ENCODE measurements at regions not wholly inside any gene's neighbourhood (a gene's known extent, or its start where the extent isn't known, plus 50 kb on each side); places are given as distances from the start of the nearest gene placed in this dataset.

DNA sequence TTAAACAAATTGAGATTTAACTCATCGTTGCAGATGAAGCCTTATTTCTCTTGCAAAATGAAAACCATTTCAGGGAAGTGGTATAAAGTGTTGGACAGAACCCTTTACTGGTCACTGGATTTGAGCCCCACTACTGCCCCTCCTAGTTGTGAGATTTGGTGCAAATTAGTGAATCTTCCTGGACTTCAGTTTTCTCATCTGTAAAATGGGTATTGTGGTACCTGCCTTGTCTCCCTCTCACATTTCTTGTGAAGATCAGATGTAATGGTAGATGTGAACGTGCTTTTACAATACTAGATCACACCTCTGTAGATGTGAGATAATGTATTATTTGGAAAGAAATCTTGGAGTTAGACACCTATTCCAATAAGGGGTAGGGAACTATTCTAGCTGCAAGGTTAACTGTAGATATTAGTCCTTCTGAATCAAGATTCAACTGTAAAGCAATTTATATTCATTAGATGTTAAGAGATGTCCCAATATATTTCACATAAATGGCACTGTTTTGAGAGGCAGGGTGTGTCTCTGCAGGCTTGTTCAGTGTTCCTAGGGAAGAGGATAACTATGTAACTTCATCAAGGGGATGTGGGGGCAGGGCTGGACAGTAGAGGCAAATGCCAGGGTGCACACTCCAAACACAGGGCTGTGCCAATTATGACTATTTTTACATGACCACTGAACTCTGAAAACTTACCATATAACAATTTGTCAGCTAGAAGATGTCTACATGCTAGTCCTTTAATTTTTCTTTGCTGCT is 112.4 kb upstream of the PFN2 start:
- H4K20me1 ChIP-seq (replicated peaks in 1 of 2; ENCODE audit: control insufficient read depth in 1 of 2, insufficient read depth in 2 of 2, low read length in 2 of 2) = no peaks in the 10 kb centered on the region
- H4K5ac ChIP-seq (ENCODE audit: insufficient read length, low read depth, low read length) = no peak overlapping the region
- H2BK15ac ChIP-seq (ENCODE audit: low read length) = no peak overlapping the region
- no peaks in the 10 kb centered on the region for H3K23me2 ChIP-seq (ENCODE audit: low read depth, low read length)
- no peaks in the 10 kb centered on the region for H3K27me3 ChIP-seq (replicated peaks in 1 of 4; ENCODE audit: control insufficient read depth in 3 of 4, extremely low read depth in 1 of 4, insufficient read depth in 3 of 4, low read length in 3 of 4)
- H3K9me3 ChIP-seq (ENCODE audit: insufficient read depth in 2 of 2, low read depth in 1 of 2, low read length in 1 of 2) = no peaks in the 10 kb centered on the region
- H4K8ac ChIP-seq (ENCODE audit: extremely low read depth, insufficient read depth, low read length) = no peak overlapping the region
- FAIRE-seq = no peak
- H3K4ac ChIP-seq (replicated peaks; ENCODE audit: insufficient read length, low read depth, low read length) = no peak overlapping the region
- no peaks in the 10 kb centered on the region for H3K36me3 ChIP-seq (ENCODE audit: control insufficient read depth in 2 of 4, insufficient read depth in 4 of 4, low read length in 3 of 4)
- H3K23ac ChIP-seq (ENCODE audit: insufficient read length) = no peak overlapping the region
- H2BK12ac ChIP-seq (ENCODE audit: low read depth, low read length) = no peak overlapping the region
- no peak overlapping the region for H3K18ac ChIP-seq (ENCODE audit: extremely low read depth, low read length)
- WGBS, 2 experiments (ENCODE audit: extremely low coverage in 1 of 2, insufficient coverage in 1 of 2, insufficient read length in 1 of 2, insufficient replicate concordance in 2 of 2, low coverage in 1 of 2, low lambda C conversion rate in 2 of 2, missing lambda C conversion rate in 1 of 2) = 93% methylated on average over 2 of the region's 2 CpGs; no CpG with 5 or more reads in 1 of the 2 experiments
- CTCF ChIA-PET (ENCODE audit: partially characterized antibody) = interaction anchor here (1.2 kb wide), 1 partner anchor 32 kb away, joined by 3 read pairs; no protein-coding TSS in a partner anchor
- no peak overlapping the region for H2AFZ ChIP-seq (ENCODE audit: low read length)
- no peaks in the 10 kb centered on the region for H3K79me1 ChIP-seq (ENCODE audit: low read depth, low read length)
- no peak overlapping the region for H3K14ac ChIP-seq (ENCODE audit: insufficient read length)
- no peak for TF ChIP-seq EZH2 (IDR thresholded peaks at IDR 0.05; ENCODE audit: low read depth, low read length, severe bottlenecking)
- no peak for TF ChIP-seq CBX8 (IDR thresholded peaks at IDR 0.05; ENCODE audit: borderline replicate concordance, low read depth, low read length)
- no peak for TF ChIP-seq HDAC2 (IDR thresholded peaks at IDR 0.05; ENCODE audit: borderline replicate concordance in 1 of 2, low read depth in 2 of 2, low read length in 2 of 2)
- no peak for TF ChIP-seq RBBP5 (IDR thresholded peaks at IDR 0.05; ENCODE audit: borderline replicate concordance, low read depth, low read length)
- TF ChIP-seq RFX5 (IDR thresholded peaks at IDR 0.05; ENCODE audit: borderline replicate concordance, low read depth, low read length) = no peak
- TF ChIP-seq CBX5 (IDR thresholded peaks at IDR 0.05; ENCODE audit: low read depth, low read length) = no peak
- no peak for TF ChIP-seq NRF1 (IDR thresholded peaks at IDR 0.05; ENCODE audit: low read depth, low read length)
- TF ChIP-seq BCL11A (IDR thresholded peaks at IDR 0.05; ENCODE audit: low read depth in 2 of 2, low read length in 2 of 2) = no peak
- no peak for TF ChIP-seq EP300 (IDR thresholded peaks at IDR 0.05; ENCODE audit: borderline replicate concordance in 1 of 2, low read depth in 2 of 2, low read length in 2 of 2)
- DNase-seq (ENCODE audit: low read depth in 1 of 2, low spot score in 2 of 2) = no peak
- H3K4me2 ChIP-seq (ENCODE audit: insufficient read depth in 1 of 2, low read depth in 2 of 2, low read length in 2 of 2) = no peak overlapping the region
- H2BK5ac ChIP-seq (ENCODE audit: low read depth, low read length) = no peak overlapping the region
- no peak overlapping the region for H3K56ac ChIP-seq (replicated peaks; ENCODE audit: insufficient read length, low read depth, low read length)
- H3K9ac ChIP-seq (replicated peaks in 1 of 4; ENCODE audit: extremely low read depth in 1 of 4, low read depth in 3 of 4, low read length in 3 of 4) = no peak overlapping the region
- no peak overlapping the region for H2BK20ac ChIP-seq (ENCODE audit: low read length)
- no peak overlapping the region for H3K4me3 ChIP-seq (ENCODE audit: extremely low read depth in 1 of 4, insufficient read depth in 2 of 4, low read depth in 3 of 4, low read length in 4 of 4)
- H2BK120ac ChIP-seq (replicated peaks; ENCODE audit: low read depth, low read length) = no peak overlapping the region
- POLR2A ChIA-PET (ENCODE audit: partially characterized antibody) = no interaction called here
- H3K4me1 ChIP-seq (replicated peaks in 1 of 4; ENCODE audit: control insufficient read depth in 3 of 4, insufficient read depth in 4 of 4, low read length in 3 of 4) = peaks cover 0 to 3% (median under 1%) of the 10 kb centered on the region in 4 experiments; a peak in 2 of 7 replicates
- H2AK5ac ChIP-seq (ENCODE audit: low read depth, low read length) = no peak overlapping the region
- no peak overlapping the region for H3K27ac ChIP-seq (ENCODE audit: low read depth, low read length)
- H4K91ac ChIP-seq (replicated peaks; ENCODE audit: insufficient read length, low read length) = no peak overlapping the region
- H3K79me2 ChIP-seq (ENCODE audit: control insufficient read depth in 1 of 2, insufficient read depth in 2 of 2, low read length in 2 of 2) = no peaks in the 10 kb centered on the region
